ENCODE measurements at regions not wholly inside any gene's neighbourhood (a gene's known extent, or its start where the extent isn't known, plus 50 kb on each side); places are given as distances from the start of the nearest gene placed in this dataset.
"Not testable (repeated sequence)": the region's sequence is repeated elsewhere in the genome, so short reads cannot be mapped to it uniquely, and the experiment has no call there.

DNA sequence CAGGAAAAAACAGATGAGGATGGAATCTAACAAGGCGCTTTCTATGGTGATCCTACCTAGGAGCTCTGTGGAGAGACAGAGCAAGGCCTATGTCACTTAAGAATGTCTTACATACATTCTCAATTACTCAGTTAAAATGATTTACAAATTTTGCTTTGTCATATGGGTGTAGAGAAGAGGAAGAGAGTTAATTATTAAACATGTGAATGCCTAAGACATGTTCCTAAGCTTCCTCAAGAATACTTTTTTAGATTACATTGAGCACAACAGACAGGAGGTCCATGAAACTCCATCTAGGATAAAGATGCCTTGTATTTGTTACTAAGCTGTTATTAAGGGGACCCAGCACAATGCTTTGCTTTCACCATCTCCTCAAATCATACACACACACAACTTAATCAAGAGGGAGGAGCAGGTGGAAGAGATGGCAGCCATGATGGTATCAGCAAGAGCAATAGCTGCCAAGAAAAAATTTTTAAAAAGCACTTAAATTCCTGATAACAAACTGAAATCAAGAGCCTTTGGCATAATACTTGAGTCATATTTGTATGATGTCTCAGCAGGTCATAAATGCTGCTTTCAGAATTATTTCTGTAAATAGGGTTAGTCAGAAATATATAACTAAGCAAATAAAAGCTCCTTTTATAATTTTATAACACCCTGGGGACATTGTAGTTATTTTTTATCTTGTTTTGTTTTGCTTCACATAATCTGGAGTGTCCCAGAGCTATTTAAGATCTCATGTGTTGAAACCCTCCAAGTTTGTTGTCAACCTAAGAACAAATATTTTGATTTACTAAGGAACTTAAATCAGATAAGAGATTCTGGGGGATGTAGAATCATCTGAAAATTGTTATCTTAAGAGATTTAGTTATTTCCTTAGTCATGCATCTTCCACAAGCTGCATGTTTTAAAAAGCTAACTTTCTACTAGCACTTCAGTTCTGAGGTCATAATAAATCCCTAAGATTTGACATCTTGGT is 70.0 kb upstream of the CD2AP start:
- peak in 1 of 3 experiments; percentile 8 for DNase-seq

DNA sequence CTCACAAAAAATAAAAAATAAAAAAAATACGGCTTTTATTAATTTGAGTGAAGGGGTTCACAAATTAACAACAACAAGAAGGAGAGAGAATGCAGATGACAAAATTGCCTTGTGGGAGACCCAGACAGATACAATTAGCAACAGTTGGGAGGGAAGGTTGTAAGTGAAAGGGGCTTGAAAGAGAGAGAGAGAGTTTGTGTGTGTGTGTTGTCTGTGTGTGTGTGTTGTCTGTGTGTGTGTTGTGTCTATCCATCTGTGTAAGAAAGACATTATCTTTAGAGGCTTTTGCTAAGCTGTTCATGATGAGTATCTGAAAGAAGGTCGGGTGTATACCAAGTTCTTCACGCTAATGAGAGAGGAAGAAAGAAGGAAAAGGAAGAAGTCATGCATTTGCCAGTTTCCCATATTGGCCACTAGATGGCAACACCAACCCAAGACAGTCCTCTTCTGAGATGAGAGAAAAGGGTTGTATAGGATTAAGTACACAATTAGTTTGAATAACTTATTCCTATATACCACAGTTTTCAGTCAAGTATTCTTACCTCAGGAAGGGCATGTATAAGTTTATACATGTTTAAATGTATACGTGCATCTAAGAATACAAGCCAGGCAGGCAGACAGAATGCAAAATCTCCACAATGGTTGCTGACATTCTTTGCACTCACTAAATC is 63.7 kb upstream of the CD2AP start:
- DNase-seq: peak; percentile 33 to 79 (median 42)

DNA sequence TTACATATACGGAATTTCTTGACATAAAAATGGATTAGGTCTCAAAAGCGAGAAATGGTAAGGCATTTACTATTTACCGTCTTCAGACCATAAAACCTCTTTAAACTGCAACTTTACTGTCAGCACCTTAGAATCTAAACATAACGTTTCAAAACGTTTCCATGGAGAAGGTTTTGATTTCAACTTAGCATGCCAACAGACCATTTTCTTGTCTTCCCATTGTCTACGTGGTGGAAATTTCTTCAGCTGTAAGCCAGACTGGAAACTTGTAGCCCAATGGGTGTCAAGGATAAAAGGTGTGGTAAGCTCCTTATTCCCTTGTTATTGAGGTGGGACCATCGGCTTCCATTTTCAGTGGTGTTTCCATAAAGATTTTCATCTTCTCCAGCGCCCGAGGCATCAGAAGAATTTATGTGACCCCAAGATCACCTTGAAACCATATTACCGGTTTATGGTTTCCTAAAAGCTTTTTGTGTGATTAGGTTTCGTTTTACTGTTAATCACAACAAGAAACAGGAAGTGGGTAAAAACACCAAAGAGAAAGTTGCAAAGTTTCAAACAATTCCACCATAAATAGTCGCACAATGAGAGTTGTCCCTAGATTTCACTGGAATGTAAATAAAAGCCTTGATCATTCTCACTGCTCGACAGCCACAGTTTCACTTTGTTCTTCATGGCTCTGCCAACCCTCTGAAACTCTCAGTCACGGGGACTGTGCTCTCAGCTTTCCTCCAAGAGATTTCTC is 63.0 kb upstream of the CD2AP start:
- no peak for DNase-seq

DNA sequence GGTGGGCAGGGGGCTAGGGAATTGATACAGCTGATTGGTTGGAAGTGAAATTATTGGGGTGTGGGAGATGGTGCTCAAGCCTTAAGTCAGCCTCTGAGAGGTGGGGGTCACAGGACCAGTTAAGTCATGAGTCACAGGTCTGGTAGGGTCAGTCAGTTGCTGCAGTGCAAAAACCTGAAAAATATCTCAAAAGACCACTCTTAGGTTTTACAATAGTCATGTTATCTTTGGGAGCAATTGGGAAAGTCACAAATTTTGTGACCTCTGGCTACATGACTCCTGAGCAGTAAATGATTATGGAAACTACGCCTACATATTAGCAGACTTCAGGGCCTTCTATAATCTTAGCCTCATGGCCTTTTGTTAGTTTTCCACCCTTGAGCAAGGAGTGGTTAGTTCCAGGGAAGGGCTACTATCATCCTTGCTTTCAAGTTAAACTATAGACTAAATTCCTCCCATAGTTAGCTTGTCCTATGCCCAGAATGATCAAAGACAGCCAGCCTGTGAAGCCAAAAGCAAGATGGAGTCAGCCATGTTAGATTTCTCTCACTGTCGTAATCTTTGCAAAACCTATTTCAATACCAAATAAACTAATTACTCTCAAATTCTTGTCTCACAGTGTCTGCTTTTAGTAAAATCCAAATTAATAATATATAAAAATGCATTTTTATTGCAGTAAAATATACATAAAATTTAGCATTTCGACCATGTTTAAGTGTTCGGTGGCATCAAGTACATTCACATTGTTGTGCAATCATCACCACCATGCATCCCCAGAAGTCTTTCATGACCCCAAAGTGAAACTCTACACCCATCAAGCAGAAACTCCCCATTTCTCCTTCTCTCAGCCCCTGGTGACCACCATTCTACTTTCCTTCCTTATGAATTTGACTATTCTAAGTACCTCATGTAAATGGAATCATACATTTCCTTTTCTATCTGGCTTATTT is 60.9 kb upstream of the CD2AP start:
- no peak for DNase-seq

DNA sequence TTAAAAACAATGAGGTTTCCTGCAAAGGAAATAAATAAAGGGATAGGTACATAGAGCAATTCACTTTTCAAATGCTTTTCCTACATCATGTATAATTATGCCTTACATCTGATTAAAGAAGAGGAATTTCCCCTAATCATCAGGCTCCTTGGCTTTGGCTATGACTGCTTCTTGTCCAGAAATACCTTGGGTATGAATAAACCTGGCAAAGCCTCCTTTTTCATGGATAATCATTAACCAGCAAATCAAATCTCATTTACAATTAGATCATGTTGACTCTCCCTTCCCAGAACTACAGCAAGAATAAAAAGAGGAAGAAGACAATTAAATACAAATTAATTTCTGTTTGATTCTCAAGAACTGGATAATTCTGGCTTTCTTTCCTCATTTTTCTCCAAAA is 58.0 kb upstream of the CD2AP start:
- no peak for DNase-seq

DNA sequence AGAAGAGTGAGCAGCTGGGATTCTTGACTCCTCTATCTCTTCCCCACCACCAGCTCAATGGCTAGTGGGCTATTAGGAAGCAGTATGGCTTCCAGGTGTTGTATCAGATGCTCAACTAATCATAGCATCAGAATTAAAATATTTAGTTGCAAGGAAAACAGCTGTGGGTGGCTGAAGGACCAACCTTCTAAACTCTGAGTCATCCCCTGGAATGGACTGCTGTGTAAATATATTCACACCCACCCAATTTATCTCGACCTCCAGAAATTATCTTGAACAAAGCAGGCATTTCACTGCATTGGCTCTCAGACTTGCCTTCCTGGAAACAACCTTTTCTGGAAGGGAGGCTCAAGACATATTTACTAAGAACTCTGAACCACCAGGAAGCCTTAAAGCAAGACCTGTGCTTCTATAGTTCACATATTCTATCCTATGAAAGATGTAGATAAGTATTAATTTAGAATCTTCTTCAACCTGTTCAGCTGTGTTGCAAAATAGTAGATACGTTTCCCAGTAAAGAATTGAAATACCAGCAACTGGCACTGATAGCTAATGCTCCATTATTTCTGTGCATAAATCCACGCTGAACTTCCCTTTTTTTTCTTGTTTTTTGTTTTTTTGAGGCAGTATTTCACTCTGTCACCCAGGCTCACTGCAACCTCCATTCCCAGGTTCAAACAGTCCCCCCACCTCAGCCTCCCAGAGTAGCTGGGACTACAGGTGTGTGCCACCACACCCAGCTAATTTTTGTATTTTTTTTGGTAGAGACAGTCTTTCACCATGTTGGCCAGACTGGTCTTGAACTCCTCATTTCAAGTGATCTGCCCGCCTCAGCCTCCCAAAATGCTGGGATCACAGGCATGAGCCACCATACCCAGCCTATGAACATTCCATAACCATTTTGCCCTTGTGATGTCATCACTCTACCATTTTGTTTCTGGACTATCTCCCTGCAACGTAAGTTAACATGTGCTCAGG is 56.9 kb upstream of the CD2AP start:
- no peak for DNase-seq

DNA sequence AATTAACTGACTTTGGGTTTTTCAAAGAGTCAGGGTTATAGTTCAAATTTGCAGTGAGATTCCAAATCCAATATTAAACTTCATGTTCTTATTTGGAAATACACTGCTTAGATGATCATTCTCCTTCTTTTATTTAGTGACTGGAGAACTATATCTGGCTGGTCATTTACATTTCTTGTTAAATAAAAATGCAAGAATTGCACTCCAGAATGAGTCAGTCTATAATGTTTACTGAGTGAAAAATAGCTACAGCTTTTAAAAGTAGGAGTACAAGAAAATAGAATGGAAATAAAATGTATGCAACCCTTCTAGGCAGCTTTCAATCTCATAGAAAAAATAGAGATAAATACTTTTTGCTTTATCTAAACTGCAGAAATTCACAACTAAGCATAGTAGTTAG is 54.5 kb upstream of the CD2AP start:
- no peak for DNase-seq

DNA sequence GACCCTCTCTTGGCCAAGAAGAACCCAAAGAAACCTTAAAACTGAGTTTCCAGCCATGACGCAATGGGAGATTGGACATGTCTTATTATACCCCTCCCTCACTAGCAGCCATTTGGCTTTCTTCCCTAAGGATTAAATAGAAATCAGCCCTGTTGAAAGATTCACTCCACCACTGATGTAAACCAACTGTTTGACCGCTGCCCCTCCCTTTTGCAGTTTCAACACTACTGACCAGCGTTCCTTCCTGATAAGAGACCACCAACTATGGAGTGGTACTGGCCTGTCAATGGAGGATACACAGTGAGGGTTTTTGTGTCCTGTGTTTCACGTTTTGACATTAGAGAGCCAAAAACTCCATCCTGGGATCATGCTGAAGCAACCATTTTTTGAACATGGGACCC is 53.2 kb upstream of the CD2AP start:
- no peak for DNase-seq

DNA sequence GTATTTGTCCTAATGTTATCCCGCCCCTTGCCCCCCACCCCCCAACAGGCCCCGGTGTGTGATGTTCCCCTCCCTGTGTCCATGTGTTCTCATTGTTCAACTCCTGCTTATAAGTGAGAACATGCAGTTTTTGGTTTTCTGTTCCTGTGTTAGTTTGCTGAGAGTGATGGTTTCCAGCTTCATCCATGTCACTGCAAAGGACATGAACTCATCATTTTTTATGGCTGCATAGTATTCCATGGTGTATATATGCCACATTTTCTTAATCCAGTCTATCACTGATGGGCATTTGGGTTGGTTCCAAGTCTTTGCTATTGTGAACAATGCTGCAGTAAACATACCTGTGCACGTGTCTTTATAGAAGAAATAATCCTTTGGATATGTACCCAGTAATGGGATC is 51.9 kb upstream of the CD2AP start:
- not testable (repeated sequence) for DNase-seq

DNA sequence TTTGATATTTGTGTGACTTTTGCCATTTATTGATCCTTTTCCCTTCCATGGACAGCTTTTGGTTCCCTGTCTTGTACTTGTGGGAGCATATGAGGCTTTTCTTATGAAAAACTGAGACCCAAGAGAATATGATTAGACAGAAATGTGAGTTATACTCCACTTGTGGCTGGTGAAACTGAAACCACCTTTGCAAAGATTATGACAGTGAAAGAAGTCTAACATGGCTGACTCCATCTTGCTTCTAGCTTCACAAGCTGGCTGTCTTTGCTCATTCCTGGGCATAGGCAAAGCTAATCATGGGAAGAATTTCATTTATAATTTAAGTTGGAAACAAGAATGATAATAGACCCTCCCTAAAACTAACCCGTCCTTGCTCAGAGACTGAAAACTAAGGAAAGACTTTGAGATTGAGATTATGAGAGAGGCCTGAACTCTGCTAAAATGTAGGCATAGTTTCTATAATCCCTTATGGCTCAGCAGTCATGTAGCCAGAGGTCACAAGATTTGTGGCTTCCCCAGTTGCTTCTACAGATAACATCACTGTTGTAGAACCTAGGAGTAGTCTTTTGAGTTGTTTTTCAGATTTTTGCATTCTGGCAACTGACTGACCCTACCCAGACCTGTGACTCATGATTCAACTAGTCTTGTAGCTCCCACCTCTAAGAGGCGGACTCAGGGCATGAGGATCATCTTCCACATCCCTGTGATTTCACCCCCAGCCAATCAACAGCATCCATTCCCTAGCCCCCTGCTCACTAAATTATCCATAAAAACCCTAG is 50.9 kb upstream of the CD2AP start:
- DNase-seq: no peak

DNA sequence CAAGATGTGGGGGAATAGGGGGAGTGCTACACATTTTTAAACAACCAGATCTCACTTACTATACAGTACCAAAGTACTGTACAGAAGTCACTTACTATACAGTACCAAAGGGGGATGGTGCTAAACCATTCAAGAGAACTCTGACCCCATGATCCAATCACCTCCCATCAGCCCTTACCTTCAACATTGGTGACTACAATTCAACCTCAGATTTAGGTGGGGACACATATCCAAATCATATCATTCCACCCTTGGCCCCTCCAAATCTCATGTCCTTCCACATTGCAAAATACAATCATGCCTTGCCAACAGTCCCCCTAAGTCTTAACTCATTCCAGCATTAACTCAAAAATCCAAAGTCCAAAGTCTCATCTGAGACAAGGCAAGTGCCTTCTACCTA is 49.9 kb upstream of the CD2AP start:
- DNase-seq: no peak
